ENCODE measurements at regions not wholly inside any gene's neighbourhood (a gene's known extent, or its start where the extent isn't known, plus 50 kb on each side); places are given as distances from the start of the nearest gene placed in this dataset.
"Not testable (repeated sequence)": the region's sequence is repeated elsewhere in the genome, so short reads cannot be mapped to it uniquely, and the experiment has no call there.

DNA sequence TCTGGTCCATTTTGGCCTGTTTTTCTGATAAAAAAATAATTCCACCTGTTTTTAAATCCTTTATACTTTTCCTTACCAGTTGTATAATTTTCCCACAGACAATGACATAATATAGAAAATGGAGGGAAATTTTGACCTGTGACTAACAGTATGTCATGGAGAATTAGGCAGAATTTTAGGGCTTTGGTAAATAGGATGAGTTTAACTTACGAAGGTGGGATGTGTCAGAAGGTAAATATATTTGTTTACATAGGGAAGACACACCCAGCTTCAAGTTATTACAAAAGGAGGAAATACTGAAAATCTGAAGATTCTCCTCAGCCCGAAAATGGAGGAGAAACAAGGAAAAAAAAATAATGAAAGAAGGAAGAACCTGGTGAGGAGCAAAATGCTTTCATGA, 64.6 kb upstream of the PPP3CA start:
- TF ChIP-seq, protein P1, sequence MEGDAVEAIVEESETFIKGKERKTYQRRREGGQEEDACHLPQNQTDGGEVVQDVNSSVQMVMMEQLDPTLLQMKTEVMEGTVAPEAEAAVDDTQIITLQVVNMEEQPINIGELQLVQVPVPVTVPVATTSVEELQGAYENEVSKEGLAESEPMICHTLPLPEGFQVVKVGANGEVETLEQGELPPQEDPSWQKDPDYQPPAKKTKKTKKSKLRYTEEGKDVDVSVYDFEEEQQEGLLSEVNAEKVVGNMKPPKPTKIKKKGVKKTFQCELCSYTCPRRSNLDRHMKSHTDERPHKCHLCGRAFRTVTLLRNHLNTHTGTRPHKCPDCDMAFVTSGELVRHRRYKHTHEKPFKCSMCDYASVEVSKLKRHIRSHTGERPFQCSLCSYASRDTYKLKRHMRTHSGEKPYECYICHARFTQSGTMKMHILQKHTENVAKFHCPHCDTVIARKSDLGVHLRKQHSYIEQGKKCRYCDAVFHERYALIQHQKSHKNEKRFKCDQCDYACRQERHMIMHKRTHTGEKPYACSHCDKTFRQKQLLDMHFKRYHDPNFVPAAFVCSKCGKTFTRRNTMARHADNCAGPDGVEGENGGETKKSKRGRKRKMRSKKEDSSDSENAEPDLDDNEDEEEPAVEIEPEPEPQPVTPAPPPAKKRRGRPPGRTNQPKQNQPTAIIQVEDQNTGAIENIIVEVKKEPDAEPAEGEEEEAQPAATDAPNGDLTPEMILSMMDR (IDR thresholded peaks at IDR 0.05) = no peak
- no peak for TF ChIP-seq ZFX (IDR thresholded peaks at IDR 0.05; ENCODE audit: borderline replicate concordance)

DNA sequence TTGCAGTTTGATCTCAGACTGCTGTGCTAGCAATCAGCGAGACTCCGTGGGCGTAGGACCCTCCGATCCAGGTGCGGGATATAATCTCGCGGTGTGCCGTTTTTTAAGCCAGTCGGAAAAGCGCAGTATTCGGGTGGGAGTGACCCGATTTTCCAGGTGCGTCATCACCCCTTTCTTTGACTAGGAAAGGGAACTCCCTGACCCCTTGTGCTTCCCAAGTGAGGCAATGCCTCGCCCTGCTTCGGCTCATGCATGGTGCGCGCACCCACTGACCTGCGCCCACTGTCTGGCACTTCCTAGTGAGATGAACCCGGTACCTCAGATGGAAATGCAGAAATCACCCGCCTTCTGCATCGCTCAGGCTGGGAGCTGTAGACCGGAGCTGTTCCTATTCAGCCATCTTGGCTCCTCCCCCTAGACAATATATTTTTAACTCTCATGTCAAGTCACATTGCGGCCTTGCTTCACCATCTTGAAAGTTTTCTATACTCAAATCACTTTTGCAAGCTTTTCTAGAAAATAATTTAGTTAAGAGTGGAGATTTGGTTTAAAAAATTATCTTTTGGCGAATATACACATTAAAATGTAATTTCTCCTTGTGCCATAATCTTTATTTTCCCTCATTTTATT, 64.1 kb upstream of the PPP3CA start:
- not testable (repeated sequence) for H3K27ac ChIP-seq

More for the DNA sequence above, 64.6 kb upstream of the PPP3CA start:
- H3K27ac ChIP-seq = no peak overlapping the region

DNA sequence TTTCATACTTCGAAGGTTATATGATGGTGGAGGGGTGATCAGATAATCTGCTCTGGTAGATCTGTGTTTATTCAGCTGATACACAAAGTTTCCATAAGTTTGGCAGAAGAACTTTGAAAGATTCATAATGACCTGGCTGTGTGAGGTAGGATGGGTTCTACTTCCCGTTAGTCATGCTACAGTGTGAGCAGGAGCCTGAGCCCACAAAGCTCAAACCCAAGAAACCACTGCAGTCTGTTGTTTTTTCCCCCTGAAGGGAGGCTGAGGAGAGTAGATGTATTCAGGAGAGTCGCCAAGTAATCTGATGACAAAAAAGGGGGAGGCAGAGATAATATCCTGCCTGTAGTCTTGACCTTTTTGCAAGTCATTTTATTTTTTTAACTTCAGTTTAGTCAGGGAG, 52.8 kb upstream of the PPP3CA start:
- no peak for TF ChIP-seq ZFX (IDR thresholded peaks at IDR 0.05; ENCODE audit: borderline replicate concordance)
- TF ChIP-seq, protein P1 (IDR thresholded peaks at IDR 0.05) = no peak
- no peak overlapping the region for H3K27ac ChIP-seq

DNA sequence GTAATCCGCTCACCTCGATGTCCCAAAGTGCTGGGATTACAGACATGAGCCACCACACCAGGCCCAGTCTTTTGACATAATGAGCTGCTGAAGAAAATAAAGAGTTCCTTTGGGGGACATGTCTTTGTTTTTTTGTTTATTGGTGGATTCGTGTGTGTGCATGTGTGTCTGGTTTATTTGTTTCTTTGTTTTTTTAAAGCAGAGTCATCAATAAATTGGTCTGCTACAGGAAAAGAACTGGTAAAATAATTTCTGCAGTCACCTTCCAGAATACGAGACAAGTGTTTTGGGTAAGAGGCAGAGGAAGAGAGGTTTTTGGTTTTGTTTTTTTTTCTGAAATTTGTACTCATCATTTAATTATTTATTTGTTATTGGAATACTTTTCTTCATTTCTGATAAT, 51.5 kb upstream of the PPP3CA start:
- no peak for TF ChIP-seq ZFX (IDR thresholded peaks at IDR 0.05; ENCODE audit: borderline replicate concordance)
- TF ChIP-seq, protein P1 (IDR thresholded peaks at IDR 0.05) = no peak
- no peak overlapping the region for H3K27ac ChIP-seq
